ENCODE measurements at regions not wholly inside any gene's neighbourhood (a gene's known extent, or its start where the extent isn't known, plus 50 kb on each side); places are given as distances from the start of the nearest gene placed in this dataset.

DNA sequence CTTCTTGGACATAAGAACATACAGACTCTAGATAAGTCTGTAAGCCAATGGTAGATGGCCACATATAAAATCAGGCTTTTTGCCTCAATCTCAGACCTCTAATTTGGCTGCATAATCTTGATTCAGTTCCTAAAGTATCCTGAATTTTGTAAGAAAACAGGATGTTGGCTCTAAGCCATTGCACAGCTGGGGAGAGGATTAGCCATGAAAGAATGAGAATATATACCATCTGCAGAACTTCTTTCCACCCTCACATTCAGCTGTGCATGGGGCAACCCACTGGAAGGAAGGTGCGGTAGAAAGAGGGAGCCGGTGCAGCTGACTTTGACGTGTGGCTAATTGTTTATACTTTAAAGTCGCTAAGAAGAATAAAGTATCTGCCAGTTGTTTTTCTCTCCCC is 1061.6 kb upstream of the FAM98A start:
- no peaks in the 10 kb centered on the region for H3K9me3 ChIP-seq (ENCODE audit: insufficient read depth, low read length)
- H3K4me2 ChIP-seq (ENCODE audit: low read depth, low read length, poor library complexity, severe bottlenecking) = no peak overlapping the region

GRCh38 chr2:34656632-34657031 is 1057.5 kb upstream of the FAM98A start:
- Histone ChIP-seq H3K9ac (ENCODE audit: low read length) (no peak overlapping the region), H3K27me3 (ENCODE audit: low read length) (no peaks in the 10 kb centered on the region), H3K9me3 (ENCODE audit: insufficient read depth, low read length) (no peaks in the 10 kb centered on the region), H3K79me2 (ENCODE audit: insufficient read depth, low read length) (no peaks in the 10 kb centered on the region), H3K4me3 (ENCODE audit: insufficient read depth, low read length, poor library complexity, severe bottlenecking) (no peak overlapping the region), H3K36me3 (ENCODE audit: low read length) (no peaks in the 10 kb centered on the region), H3K27ac (ENCODE audit: low read depth, low read length) (no peak overlapping the region), H3K9me2 (replicated peaks; ENCODE audit: insufficient read depth, low read length) (no peaks in the 10 kb centered on the region), H3K4me2 (ENCODE audit: low read depth, low read length, poor library complexity, severe bottlenecking) (no peak overlapping the region), H3F3A (ENCODE audit: insufficient read depth) (no peaks in the 10 kb centered on the region), H2AFZ (ENCODE audit: low read depth, low read length, severe bottlenecking) (no peak overlapping the region), H4K20me1 (ENCODE audit: low read depth, low read length) (no peaks in the 10 kb centered on the region)
- TF ChIP-seq EZH2phosphoT487 (conservative IDR thresholded peaks at IDR 0.05; ENCODE audit: low read length) (no peak), CTCF (IDR thresholded peaks at IDR 0.05; ENCODE audit: insufficient read depth, low read length, poor library complexity, severe bottlenecking) (no peak)

More for the DNA sequence above, 1061.6 kb upstream of the FAM98A start:
- H3K27ac ChIP-seq (ENCODE audit: low read depth, low read length) = no peak overlapping the region
- H3K27me3 ChIP-seq (ENCODE audit: low read length) = no peaks in the 10 kb centered on the region
- H3K4me3 ChIP-seq (ENCODE audit: insufficient read depth, low read length, poor library complexity, severe bottlenecking) = no peak overlapping the region
- H3K9me2 ChIP-seq (replicated peaks; ENCODE audit: insufficient read depth, low read length) = no peaks in the 10 kb centered on the region
- no peak for TF ChIP-seq EZH2phosphoT487 (conservative IDR thresholded peaks at IDR 0.05; ENCODE audit: low read length)
- no peak for TF ChIP-seq CTCF (IDR thresholded peaks at IDR 0.05; ENCODE audit: insufficient read depth, low read length, poor library complexity, severe bottlenecking)
- H4K20me1 ChIP-seq (ENCODE audit: low read depth, low read length) = no peaks in the 10 kb centered on the region
- H3K79me2 ChIP-seq (ENCODE audit: insufficient read depth, low read length) = no peaks in the 10 kb centered on the region
- H3K9ac ChIP-seq (ENCODE audit: low read length) = no peak overlapping the region
- no peaks in the 10 kb centered on the region for H3K36me3 ChIP-seq (ENCODE audit: low read length)
- no peaks in the 10 kb centered on the region for H3F3A ChIP-seq (ENCODE audit: insufficient read depth)
- no peak overlapping the region for H2AFZ ChIP-seq (ENCODE audit: low read depth, low read length, severe bottlenecking)

GRCh38 chr2:34652636-34653035 is 1053.5 kb upstream of the FAM98A start:
- no peaks in the 10 kb centered on the region for H4K20me1 ChIP-seq (ENCODE audit: low read depth, low read length)
- H3K4me2 ChIP-seq (ENCODE audit: low read depth, low read length, poor library complexity, severe bottlenecking) = no peak overlapping the region
- H3K79me2 ChIP-seq (ENCODE audit: insufficient read depth, low read length) = no peaks in the 10 kb centered on the region
- no peaks in the 10 kb centered on the region for H3F3A ChIP-seq (ENCODE audit: insufficient read depth)
- H2AFZ ChIP-seq (ENCODE audit: low read depth, low read length, severe bottlenecking) = no peak overlapping the region
- H3K4me3 ChIP-seq (ENCODE audit: insufficient read depth, low read length, poor library complexity, severe bottlenecking) = no peak overlapping the region
- H3K9me3 ChIP-seq (ENCODE audit: insufficient read depth, low read length) = no peaks in the 10 kb centered on the region
- no peak for TF ChIP-seq EZH2phosphoT487 (conservative IDR thresholded peaks at IDR 0.05; ENCODE audit: low read length)
- no peak overlapping the region for H3K27ac ChIP-seq (ENCODE audit: low read depth, low read length)
- no peaks in the 10 kb centered on the region for H3K27me3 ChIP-seq (ENCODE audit: low read length)
- no peaks in the 10 kb centered on the region for H3K9me2 ChIP-seq (replicated peaks; ENCODE audit: insufficient read depth, low read length)
- H3K36me3 ChIP-seq (ENCODE audit: low read length) = no peaks in the 10 kb centered on the region
- H3K9ac ChIP-seq (ENCODE audit: low read length) = no peak overlapping the region

DNA sequence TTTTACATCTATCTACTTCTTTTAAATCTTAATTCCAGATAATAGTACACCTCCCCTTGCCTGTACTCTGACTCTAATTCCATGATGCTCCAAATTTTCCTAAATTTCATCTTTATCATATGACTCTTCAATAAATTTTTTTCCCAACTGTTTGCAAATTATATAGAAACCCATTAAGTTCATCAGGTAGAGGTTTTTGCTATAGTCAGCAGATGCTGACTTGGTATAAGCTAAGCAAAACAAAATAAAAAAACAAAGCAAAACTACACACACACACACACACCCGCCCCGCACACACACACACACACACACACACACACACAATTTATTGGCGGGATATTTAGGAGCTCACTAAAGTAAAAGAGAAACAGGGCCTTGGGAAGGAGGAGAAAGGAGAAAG is 1047.8 kb upstream of the FAM98A start:
- Histone ChIP-seq H3F3A (ENCODE audit: insufficient read depth) (no peaks in the 10 kb centered on the region), H3K4me3 (ENCODE audit: insufficient read depth, low read length, poor library complexity, severe bottlenecking) (no peak overlapping the region), H3K4me2 (ENCODE audit: low read depth, low read length, poor library complexity, severe bottlenecking) (no peak overlapping the region), H3K9me2 (replicated peaks; ENCODE audit: insufficient read depth, low read length) (no peaks in the 10 kb centered on the region), H3K36me3 (ENCODE audit: low read length) (no peaks in the 10 kb centered on the region), H3K79me2 (ENCODE audit: insufficient read depth, low read length) (no peaks in the 10 kb centered on the region), H4K20me1 (ENCODE audit: low read depth, low read length) (no peaks in the 10 kb centered on the region), H3K27me3 (ENCODE audit: low read length) (no peaks in the 10 kb centered on the region), H3K9ac (ENCODE audit: low read length) (no peak overlapping the region), H3K9me3 (ENCODE audit: insufficient read depth, low read length) (no peaks in the 10 kb centered on the region), H3K27ac (ENCODE audit: low read depth, low read length) (no peak overlapping the region), H2AFZ (ENCODE audit: low read depth, low read length, severe bottlenecking) (no peak overlapping the region)
- no peak for TF ChIP-seq CTCF (IDR thresholded peaks at IDR 0.05; ENCODE audit: insufficient read depth, low read length, poor library complexity, severe bottlenecking)
- no peak for TF ChIP-seq EZH2phosphoT487 (conservative IDR thresholded peaks at IDR 0.05; ENCODE audit: low read length)

Measured in SU-DHL-6 (cell line).